K562 (cell line): ENCODE measurements at regions not wholly inside any gene's neighbourhood (a gene's known extent, or its start where the extent isn't known, plus 50 kb on each side); places are given as distances from the start of the nearest gene placed in this dataset.

ENCODE experiments used
- ATAC-seq: fragments of 200-7000 bp; cut with Tn5 transposase; 3 replicates; pipeline ENCODE4 v1.9.1; 2020; ENCODE audit warnings: moderate library complexity
- BruUV-seq: library from RNA; stranded (reverse); fragments of 400-500 nt; replicated peaks from 2 replicates; lab custom pipeline; 2021; lab: Mats Ljungman, UMichigan
- CTCF ChIA-PET: fragments of 300-600 bp; formaldehyde crosslinking; extraction: SDS; loops from one replicate; lab custom pipeline; 2021; ENCODE audit warnings: low intra/inter-chr PET ratio; lab: Yijun Ruan, JAX
- POLR2A ChIA-PET: fragments of 300-600, 350-650 bp; sonication (Branson Sonifier 250); formaldehyde crosslinking; extraction: SDS; loops from one replicate; lab custom pipeline; 2021; ENCODE audit warnings: antibody characterized with exemption, inconsistent platforms; lab: Yijun Ruan, JAX
- DNase-seq, 4 experiments: peaks; one replicate each; pipeline versions ENCODE4 v3.0.0 to v3.0.0-alpha.2; 2011 to 2018; ENCODE audit warnings: low spot score in 3 of 4, mixed read lengths in 3 of 4; ENCODE audit errors: extremely low read depth in 1 of 4
- FAIRE-seq: peaks from 2 replicates; lab custom pipeline; 2011; peaks lifted over from hg19 to GRCh38; lab: Jason Lieb, UNC
- H2AFZ ChIP-seq: 2 replicates; pipeline ENCODE4 v1.6.0; 2011; ENCODE audit warnings: low read depth, low read length, control low read depth, inconsistent platforms
- H3K27ac ChIP-seq: fragments of 200-600 bp; 3 replicates; pipeline ENCODE4 v1.8.0; 2011; ENCODE audit warnings: low read depth, mild to moderate bottlenecking, control low read depth, inconsistent platforms, low read length, moderate library complexity, mixed read lengths; ENCODE audit errors: extremely low read depth
- H3K27me3 ChIP-seq, 2 experiments: fragments of 300-600 bp in 1 of 2; 2 replicates in 1 of 2; 3 replicates in 1 of 2; pipeline versions ENCODE4 v1.6.0 to v1.8.0; 2011; ENCODE audit warnings: inconsistent platforms in 2 of 2, low read length in 2 of 2, mild to moderate bottlenecking in 1 of 2, mixed read lengths in 1 of 2, moderate library complexity in 1 of 2; ENCODE audit not compliant: control insufficient read depth in 2 of 2, insufficient read depth in 2 of 2
- H3K36me3 ChIP-seq: fragments of 300-600 bp; 3 replicates; pipeline ENCODE4 v1.8.0; 2011; ENCODE audit warnings: mild to moderate bottlenecking, low read length, inconsistent platforms; ENCODE audit not compliant: control insufficient read depth, insufficient read depth
- H3K4me1 ChIP-seq, 2 experiments: fragments of 200-600 bp in 1 of 2; replicated peaks in 1 of 2; 2 replicates in 1 of 2; 3 replicates in 1 of 2; pipeline versions ENCODE4 v1.5.1 to v1.8.0; 2011; ENCODE audit warnings: inconsistent platforms in 2 of 2, low read length in 2 of 2, mild to moderate bottlenecking in 1 of 2, mixed read lengths in 1 of 2, moderate library complexity in 1 of 2; ENCODE audit not compliant: control insufficient read depth in 2 of 2, insufficient read depth in 2 of 2
- H3K4me2 ChIP-seq: 2 replicates; pipeline ENCODE4 v1.6.1; 2011; ENCODE audit warnings: low read length, control low read depth, inconsistent platforms, mixed read lengths; ENCODE audit not compliant: insufficient read depth
- H3K4me3 ChIP-seq: fragments of 200-600 bp; sonication (generic), shearing (Covaris generic); 2 replicates; pipeline ENCODE4 v1.5.1; 2016; ENCODE audit warnings: control low read depth, inconsistent platforms
- H3K79me2 ChIP-seq: fragments of 200-600 bp; 3 replicates; pipeline ENCODE4 v1.8.0; 2011; ENCODE audit warnings: low read length, inconsistent platforms; ENCODE audit not compliant: control insufficient read depth, insufficient read depth
- H3K9ac ChIP-seq, 2 experiments: 2 replicates each; pipeline versions ENCODE4 v1.6.0 to v1.6.1; 2011; ENCODE audit warnings: low read depth in 2 of 2, low read length in 2 of 2, control low read depth in 1 of 2, inconsistent platforms in 1 of 2, mild to moderate bottlenecking in 1 of 2, mixed read lengths in 1 of 2; ENCODE audit not compliant: insufficient read depth in 1 of 2
- H3K9me1 ChIP-seq: one replicate; pipeline ENCODE4 v1.6.0; 2011; ENCODE audit warnings: inconsistent platforms, mild to moderate bottlenecking, low read length, moderate library complexity; ENCODE audit not compliant: control insufficient read depth, insufficient read depth
- H3K9me3 ChIP-seq: replicated peaks from 2 replicates; pipeline ENCODE4 v1.5.1; 2011; ENCODE audit warnings: low read depth, low read length, inconsistent platforms; ENCODE audit not compliant: control insufficient read depth, insufficient read depth
- H4K20me1 ChIP-seq: replicated peaks from 2 replicates; pipeline ENCODE4 v1.6.1; 2011; ENCODE audit warnings: low read length, inconsistent platforms, mixed read lengths; ENCODE audit not compliant: control insufficient read depth, insufficient read depth
- ATF3 ChIP-seq, 2 experiments: fragments of 450-650 bp in 1 of 2; sonication (generic) in 1 of 2; formaldehyde crosslinking in 1 of 2; IDR thresholded peaks in 1 of 2; conservative IDR thresholded peaks in 1 of 2; 2 replicates each; pipeline versions ENCODE4 v1.6.1 to v1.8.1; 2016 to 2023; ENCODE audit warnings: mild to moderate bottlenecking in 2 of 2, moderate library complexity in 2 of 2, inconsistent platforms in 1 of 2, missing genetic modification reagents in 1 of 2
- JUND ChIP-seq, 2 experiments: IDR thresholded peaks; 2 replicates in 1 of 2; 3 replicates in 1 of 2; pipeline ENCODE4 v1.6.1; 2011; ENCODE audit warnings: borderline replicate concordance in 2 of 2, low read depth in 2 of 2, low read length in 2 of 2, improper control_type of control experiment in 1 of 2, missing biosample characterization in 1 of 2, missing genetic modification characterization in 1 of 2, missing genetic modification reagents in 1 of 2
- ZBTB8A ChIP-seq: fragments of 450-650 bp; IDR thresholded peaks from 2 replicates; pipeline ENCODE4 v1.6.1; 2018; ENCODE audit warnings: mild to moderate bottlenecking, moderate library complexity; ENCODE audit not compliant: partially characterized antibody
- WGBS: fragments of 100-300 bp; shearing (Covaris generic); methylation state at CpG from one replicate; pipeline ENCODE4 v1.1.6; 2016; ENCODE audit warnings: low coverage, mixed read lengths; ENCODE audit not compliant: insufficient coverage; ENCODE audit errors: missing lambda C conversion rate; 5-methylcytosine and 5-hydroxymethylcytosine counted together
- in situ Hi-C: fragments of 300-500 bp; cut with MboI; formaldehyde crosslinking; loops from 4 replicates; pipeline ENCODE4 v1.15.0; 2018; ENCODE audit warnings: inconsistent platforms, mixed read lengths
- intact Hi-C: fragments of 100-400 bp; cut with micrococcal nuclease; formaldehyde crosslinking; loops from 2 replicates; pipeline ENCODE4 v1.14.2; 2022

- H4K20me1 ChIP-seq = no peaks in the 10 kb centered on the region
- H2AFZ ChIP-seq = peak overlapping the region; percentile 63
- H3K79me2 ChIP-seq = no peaks in the 10 kb centered on the region
- FAIRE-seq = no peak
- H3K4me3 ChIP-seq = no peak overlapping the region
- intact Hi-C loops = no loop called here
- no peaks in the 10 kb centered on the region for H3K27me3 ChIP-seq
- no TSS peak for BruUV-seq
- H3K4me2 ChIP-seq = no peak overlapping the region
- H3K9ac ChIP-seq = no peak overlapping the region
- in situ Hi-C loops = no loop called here
- H3K9me3 ChIP-seq = no peaks in the 10 kb centered on the region
- ChIA-PET POLR2A (interaction anchor here (0.6 to 1.0 kb wide), 3 partner anchors 13 to 519 kb away, joined by 3 read pairs; no protein-coding TSS in a partner anchor), CTCF (no interaction called here)
- H3K9me1 ChIP-seq = no peaks in the 10 kb centered on the region
- H3K4me1 ChIP-seq = peaks cover 0 to 11% of the 10 kb centered on the region in 2 experiments; a peak in 2 of 5 replicates
- H3K27ac ChIP-seq = no peak overlapping the region
- no peaks in the 10 kb centered on the region for H3K36me3 ChIP-seq
- WGBS = 9% methylated on average over 2 of the region's 2 CpGs
- no peak for DNase-seq
- peak; percentile 49 for ATAC-seq
- TF ChIP-seq ATF3 (IDR thresholded peaks at IDR 0.05) = peak; percentile 52
- TF ChIP-seq ATF3 (CRISPR knock-in tag; conservative IDR thresholded peaks at IDR 0.05) = no peak
- TF ChIP-seq JUND (IDR thresholded peaks at IDR 0.05; ENCODE audit: borderline replicate concordance, low read depth, low read length) = no peak
- TF ChIP-seq JUND (tag; IDR thresholded peaks at IDR 0.05; ENCODE audit: borderline replicate concordance, low read depth, low read length) = 0 out of 3 replicates have a peak, but pooled peaks have one; percentile 12
- no peak for TF ChIP-seq ZBTB8A
Observed at GRCh38 chr7:93036807-93037206, 81.0 kb downstream of the SAMD9 start.
